OCI-LY1 (cell line): ENCODE measurements at regions not wholly inside any gene's neighbourhood (a gene's known extent, or its start where the extent isn't known, plus 50 kb on each side); places are given as distances from the start of the nearest gene placed in this dataset.

Source experiments
- H2AFZ ChIP-seq: fragments of 200-600 bp; sonication (generic), shearing (Covaris generic); 2 replicates; pipeline ENCODE4 v1.6.0; 2014; ENCODE audit warnings: antibody characterized with exemption, mild to moderate bottlenecking, low read length
- H3F3A ChIP-seq: fragments of 200-600 bp; sonication (generic), shearing (Covaris generic); 2 replicates; pipeline ENCODE4 v1.6.0; 2014; ENCODE audit warnings: mild to moderate bottlenecking, antibody characterized with exemption, low read length, moderate library complexity; ENCODE audit not compliant: insufficient read depth
- H3K27ac ChIP-seq: fragments of 200-600 bp; sonication (generic); 2 replicates; pipeline ENCODE4 v1.5.1; 2014; ENCODE audit warnings: low read length, mixed run types, mild to moderate bottlenecking, low read depth; ENCODE audit not compliant: poor library complexity, severe bottlenecking
- H3K27me3 ChIP-seq: fragments of 200-600 bp; sonication (generic); 2 replicates; pipeline ENCODE4 v1.6.0; 2014; ENCODE audit warnings: antibody characterized with exemption, mild to moderate bottlenecking, low read length, moderate library complexity; ENCODE audit not compliant: insufficient read depth
- H3K36me3 ChIP-seq: fragments of 200-600 bp; sonication (generic); 2 replicates; pipeline ENCODE4 v1.6.1; 2014; ENCODE audit warnings: mild to moderate bottlenecking, antibody characterized with exemption, low read length, moderate library complexity, mixed read lengths; ENCODE audit not compliant: insufficient read depth
- H3K4me1 ChIP-seq: fragments of 200-600 bp; sonication (generic); 2 replicates; pipeline ENCODE4 v1.5.1; 2014; ENCODE audit warnings: mild to moderate bottlenecking, low read length, moderate library complexity; ENCODE audit not compliant: insufficient read depth, severe bottlenecking
- H3K4me2 ChIP-seq: fragments of 200-600 bp; sonication (generic), shearing (Covaris generic); 2 replicates; pipeline ENCODE4 v1.6.1; 2014; ENCODE audit warnings: low read length
- H3K4me3 ChIP-seq: fragments of 200-600 bp; sonication (generic); 2 replicates; pipeline ENCODE4 v1.5.1; 2014; ENCODE audit warnings: low read length, low read depth, mild to moderate bottlenecking, mixed read lengths; ENCODE audit not compliant: poor library complexity, severe bottlenecking
- H3K79me2 ChIP-seq: fragments of 200-600 bp; shearing (Covaris generic); 2 replicates; pipeline ENCODE4 v1.6.1; 2016; ENCODE audit warnings: mixed run types, low read length, mixed read lengths; ENCODE audit not compliant: insufficient read depth
- H3K9ac ChIP-seq: fragments of 200-600 bp; sonication (generic), shearing (Covaris generic); 2 replicates; pipeline ENCODE4 v1.6.1; 2014; ENCODE audit warnings: mild to moderate bottlenecking, low read length, mixed read lengths
- H3K9me2 ChIP-seq: fragments of 200-600 bp; sonication (generic), shearing (Covaris generic); 2 replicates; pipeline ENCODE4 v1.6.1; 2014; ENCODE audit warnings: low read depth, mild to moderate bottlenecking, low read length, mixed read lengths
- H3K9me3 ChIP-seq: fragments of 200-600 bp; shearing (Covaris generic); 2 replicates; pipeline ENCODE4 v1.6.1; 2014; ENCODE audit warnings: low read length, mixed read lengths
- H4K20me1 ChIP-seq: fragments of 200-600 bp; sonication (generic), shearing (Covaris generic); 2 replicates; pipeline ENCODE4 v1.6.0; 2016; ENCODE audit warnings: mild to moderate bottlenecking, low read length; ENCODE audit not compliant: insufficient read depth
- CTCF ChIP-seq: fragments of 200-600 bp; sonication (generic), shearing (Covaris generic); IDR thresholded peaks from 2 replicates; pipeline ENCODE4 v1.5.1; 2017; ENCODE audit warnings: mild to moderate bottlenecking, antibody characterized with exemption, low read length, moderate library complexity, mixed read lengths
- EZH2 ChIP-seq: fragments of 200-600 bp; sonication (generic), shearing (Covaris generic); IDR thresholded peaks from 2 replicates; pipeline ENCODE4 v1.8.0; 2017; ENCODE audit warnings: borderline replicate concordance, mixed run types, mild to moderate bottlenecking, antibody characterized with exemption, low read length, moderate library complexity, mixed read lengths

DNA sequence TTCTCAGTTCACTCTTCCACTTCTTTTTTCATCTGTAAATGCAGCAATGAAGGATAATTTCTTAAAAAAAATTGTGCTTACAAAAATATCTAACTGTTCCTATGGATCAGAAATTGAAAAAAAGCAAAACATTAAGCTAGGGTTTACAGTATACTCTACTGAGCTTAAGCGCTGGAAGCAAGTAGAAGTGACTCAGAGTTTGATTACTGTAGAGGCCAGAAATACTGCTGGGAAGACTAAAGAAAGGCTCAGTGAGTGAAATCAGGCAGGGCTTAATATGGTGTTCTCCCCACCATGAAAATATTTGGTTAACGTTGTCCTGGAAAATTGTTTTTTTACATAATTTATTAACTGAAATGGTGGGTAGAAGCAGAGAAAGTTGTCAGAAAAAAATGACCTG, 1061.8 kb upstream of the GRIA3 start:
- no peaks in the 10 kb centered on the region for H4K20me1 ChIP-seq
- H3K4me1 ChIP-seq = no peaks in the 10 kb centered on the region
- no peaks in the 10 kb centered on the region for H3F3A ChIP-seq
- no peaks in the 10 kb centered on the region for H3K79me2 ChIP-seq
- H3K27ac ChIP-seq = no peak overlapping the region
- no peaks in the 10 kb centered on the region for H3K36me3 ChIP-seq
- no peak overlapping the region for H3K4me3 ChIP-seq
- no peak overlapping the region for H2AFZ ChIP-seq
- H3K9me3 ChIP-seq = no peaks in the 10 kb centered on the region
- TF ChIP-seq CTCF (no peak), EZH2 (no peak)
- H3K9me2 ChIP-seq = no peaks in the 10 kb centered on the region
- no peak overlapping the region for H3K9ac ChIP-seq
- no peaks in the 10 kb centered on the region for H3K27me3 ChIP-seq
- H3K4me2 ChIP-seq = no peak overlapping the region

GRCh38 chrX:122133478-122133877, 1050.6 kb upstream of the GRIA3 start:
- H3F3A ChIP-seq = no peaks in the 10 kb centered on the region
- no peak overlapping the region for H3K4me3 ChIP-seq
- no peak overlapping the region for H3K27ac ChIP-seq
- H3K9me3 ChIP-seq = no peaks in the 10 kb centered on the region
- no peaks in the 10 kb centered on the region for H3K79me2 ChIP-seq
- no peak overlapping the region for H3K9ac ChIP-seq
- no peaks in the 10 kb centered on the region for H4K20me1 ChIP-seq
- no peaks in the 10 kb centered on the region for H3K9me2 ChIP-seq
- H2AFZ ChIP-seq = no peak overlapping the region
- H3K4me2 ChIP-seq = no peak overlapping the region
- no peaks in the 10 kb centered on the region for H3K4me1 ChIP-seq
- H3K36me3 ChIP-seq = no peaks in the 10 kb centered on the region
- H3K27me3 ChIP-seq = no peaks in the 10 kb centered on the region
- TF ChIP-seq CTCF (no peak), EZH2 (no peak)

GRCh38 chrX:122134291-122134690, 1049.8 kb upstream of the GRIA3 start:
- Histone ChIP-seq H3K4me1 (no peaks in the 10 kb centered on the region), H3K27ac (no peak overlapping the region), H2AFZ (no peak overlapping the region), H3K36me3 (no peaks in the 10 kb centered on the region), H3K9me3 (no peaks in the 10 kb centered on the region), H3F3A (no peaks in the 10 kb centered on the region), H3K9ac (no peak overlapping the region), H4K20me1 (no peaks in the 10 kb centered on the region), H3K4me2 (no peak overlapping the region), H3K4me3 (no peak overlapping the region), H3K27me3 (no peaks in the 10 kb centered on the region), H3K79me2 (no peaks in the 10 kb centered on the region), H3K9me2 (no peaks in the 10 kb centered on the region)
- TF ChIP-seq EZH2 (no peak), CTCF (no peak)
